PFSK-1 (cell line): ENCODE measurements at regions not wholly inside any gene's neighbourhood (a gene's known extent, or its start where the extent isn't known, plus 50 kb on each side); places are given as distances from the start of the nearest gene placed in this dataset.

Experiments
- POLR2AphosphoS5 ChIP-seq: IDR thresholded peaks from 2 replicates; pipeline ENCODE4 v1.6.1; 2012; ENCODE audit warnings: low read depth, mild to moderate bottlenecking, control low read depth, low read length, moderate library complexity
- SIN3A ChIP-seq: IDR thresholded peaks from 2 replicates; pipeline ENCODE4 v1.6.1; 2012; ENCODE audit warnings: mild to moderate bottlenecking, low read length, moderate library complexity, borderline replicate concordance; ENCODE audit not compliant: insufficient read depth
- TAF1 ChIP-seq: IDR thresholded peaks from 2 replicates; pipeline ENCODE4 v1.6.1; 2012; ENCODE audit warnings: low read length, control low read depth, borderline replicate concordance; ENCODE audit not compliant: insufficient read depth
- TF ChIP-seq, protein P1 (sequence below), 2 experiments: IDR thresholded peaks; 2 replicates each; pipeline versions ENCODE4 v1.6.1 to v1.8.0; 2011 to 2012; ENCODE audit warnings: low read depth in 2 of 2, low read length in 2 of 2, control low read depth in 1 of 2, inconsistent platforms in 1 of 2, mild to moderate bottlenecking in 1 of 2, moderate library complexity in 1 of 2; ENCODE audit not compliant: insufficient read depth in 1 of 2

DNA sequence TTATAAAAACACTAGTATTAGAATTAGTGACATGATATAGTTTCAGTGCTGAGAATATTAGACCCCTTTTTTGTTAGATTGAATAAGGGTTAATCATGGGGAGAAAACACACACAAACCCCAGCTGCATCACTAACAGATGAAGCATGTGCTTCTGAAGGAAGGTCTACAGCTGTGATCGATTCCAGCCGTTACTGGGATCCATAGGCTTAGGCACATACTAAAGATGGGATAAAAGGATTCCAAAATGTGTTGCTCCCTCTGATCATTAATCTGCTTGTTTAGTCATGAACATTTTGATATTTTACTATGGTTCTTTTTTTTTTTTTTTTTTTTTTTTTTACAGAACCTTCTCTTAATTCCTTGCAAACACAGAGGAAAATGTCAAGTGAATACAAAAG is 1591.3 kb downstream of the EFNB2 start:
- TF ChIP-seq POLR2AphosphoS5 = no peak
- TF ChIP-seq, protein P1, sequence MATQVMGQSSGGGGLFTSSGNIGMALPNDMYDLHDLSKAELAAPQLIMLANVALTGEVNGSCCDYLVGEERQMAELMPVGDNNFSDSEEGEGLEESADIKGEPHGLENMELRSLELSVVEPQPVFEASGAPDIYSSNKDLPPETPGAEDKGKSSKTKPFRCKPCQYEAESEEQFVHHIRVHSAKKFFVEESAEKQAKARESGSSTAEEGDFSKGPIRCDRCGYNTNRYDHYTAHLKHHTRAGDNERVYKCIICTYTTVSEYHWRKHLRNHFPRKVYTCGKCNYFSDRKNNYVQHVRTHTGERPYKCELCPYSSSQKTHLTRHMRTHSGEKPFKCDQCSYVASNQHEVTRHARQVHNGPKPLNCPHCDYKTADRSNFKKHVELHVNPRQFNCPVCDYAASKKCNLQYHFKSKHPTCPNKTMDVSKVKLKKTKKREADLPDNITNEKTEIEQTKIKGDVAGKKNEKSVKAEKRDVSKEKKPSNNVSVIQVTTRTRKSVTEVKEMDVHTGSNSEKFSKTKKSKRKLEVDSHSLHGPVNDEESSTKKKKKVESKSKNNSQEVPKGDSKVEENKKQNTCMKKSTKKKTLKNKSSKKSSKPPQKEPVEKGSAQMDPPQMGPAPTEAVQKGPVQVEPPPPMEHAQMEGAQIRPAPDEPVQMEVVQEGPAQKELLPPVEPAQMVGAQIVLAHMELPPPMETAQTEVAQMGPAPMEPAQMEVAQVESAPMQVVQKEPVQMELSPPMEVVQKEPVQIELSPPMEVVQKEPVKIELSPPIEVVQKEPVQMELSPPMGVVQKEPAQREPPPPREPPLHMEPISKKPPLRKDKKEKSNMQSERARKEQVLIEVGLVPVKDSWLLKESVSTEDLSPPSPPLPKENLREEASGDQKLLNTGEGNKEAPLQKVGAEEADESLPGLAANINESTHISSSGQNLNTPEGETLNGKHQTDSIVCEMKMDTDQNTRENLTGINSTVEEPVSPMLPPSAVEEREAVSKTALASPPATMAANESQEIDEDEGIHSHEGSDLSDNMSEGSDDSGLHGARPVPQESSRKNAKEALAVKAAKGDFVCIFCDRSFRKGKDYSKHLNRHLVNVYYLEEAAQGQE (IDR thresholded peaks at IDR 0.05; ENCODE audit: insufficient read depth in 1 of 2, low read depth in 2 of 2, low read length in 2 of 2) = no peak
- no peak for TF ChIP-seq TAF1
- TF ChIP-seq SIN3A = no peak
